Esophagus (tissue), 2 donors: ENCODE measurements at regions not wholly inside any gene's neighbourhood (a gene's known extent, or its start where the extent isn't known, plus 50 kb on each side); places are given as distances from the start of the nearest gene placed in this dataset.

Source experiments
- H3K27ac ChIP-seq, 2 donors: one replicate each; pipeline ENCODE4 v1.5.1; 2013; ENCODE audit warnings: low read depth in 2 of 2, mild to moderate bottlenecking in 2 of 2, inconsistent platforms in 1 of 2, low read length in 1 of 2, moderate library complexity in 1 of 2
- H3K27me3 ChIP-seq, 2 donors: one replicate each; pipeline ENCODE4 v1.6.1; 2013; ENCODE audit warnings: low read length in 2 of 2, control low read depth in 1 of 2, mild to moderate bottlenecking in 1 of 2; ENCODE audit not compliant: insufficient read depth in 2 of 2, control insufficient read depth in 1 of 2
- H3K36me3 ChIP-seq, 2 donors: one replicate each; pipeline ENCODE4 v1.6.1; 2013; ENCODE audit warnings: low read length in 1 of 2; ENCODE audit not compliant: control insufficient read depth in 2 of 2, insufficient read depth in 2 of 2
- H3K4me1 ChIP-seq, 2 donors: one replicate each; pipeline ENCODE4 v1.6.1; 2013; ENCODE audit warnings: low read length in 1 of 2; ENCODE audit not compliant: control insufficient read depth in 2 of 2, insufficient read depth in 2 of 2
- H3K4me3 ChIP-seq, 2 donors: one replicate each; pipeline ENCODE4 v1.5.1; 2013; ENCODE audit warnings: low read length in 2 of 2, mild to moderate bottlenecking in 2 of 2, low read depth in 1 of 2, moderate library complexity in 1 of 2
- H3K9me3 ChIP-seq, 2 donors: one replicate each; pipeline ENCODE4 v1.6.1; 2013; ENCODE audit warnings: mild to moderate bottlenecking in 2 of 2, low read depth in 1 of 2, low read length in 1 of 2, moderate library complexity in 1 of 2; ENCODE audit not compliant: control insufficient read depth in 2 of 2, insufficient read depth in 1 of 2
- WGBS, 2 donors: extraction: QIAGEN DNeasy Blood & Tissue Kit; methylation state at CpG; one replicate each; pipeline ENCODE4 v1.1.7; 2013; 5-methylcytosine and 5-hydroxymethylcytosine counted together
- donor health status: healthy with polysubstance abuse.
- donor health status: Bipolar disorder and iron deficiency.

DNA sequence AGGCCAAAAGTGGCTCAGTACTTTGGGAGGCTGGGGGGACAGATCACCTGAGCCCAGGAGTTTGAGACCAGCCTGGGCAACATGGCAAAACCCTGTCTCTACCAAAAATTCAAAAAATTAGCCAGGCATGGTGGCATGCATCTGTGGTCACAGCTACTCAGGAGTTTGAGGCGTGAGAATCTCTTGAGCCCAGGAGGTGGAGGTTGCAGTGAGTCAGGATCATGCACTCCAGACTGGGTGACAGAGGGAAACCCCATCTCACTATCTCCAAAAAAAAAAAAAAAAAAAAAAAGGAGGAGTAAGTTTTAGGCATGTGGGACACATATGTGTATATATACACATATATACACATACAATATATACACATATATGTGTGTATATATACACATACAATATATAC lies 165.3 kb upstream of the DPYD start:
- no peaks in the 10 kb centered on the region for H3K9me3 ChIP-seq
- H3K4me3 ChIP-seq: no peak overlapping the region
- no peak overlapping the region for H3K27ac ChIP-seq
- 94 to 95% methylated on average over 1 of the region's 1 CpG for WGBS, 2 donors
- no peaks in the 10 kb centered on the region for H3K27me3 ChIP-seq
- no peaks in the 10 kb centered on the region for H3K4me1 ChIP-seq
- H3K36me3 ChIP-seq: no peaks in the 10 kb centered on the region

DNA sequence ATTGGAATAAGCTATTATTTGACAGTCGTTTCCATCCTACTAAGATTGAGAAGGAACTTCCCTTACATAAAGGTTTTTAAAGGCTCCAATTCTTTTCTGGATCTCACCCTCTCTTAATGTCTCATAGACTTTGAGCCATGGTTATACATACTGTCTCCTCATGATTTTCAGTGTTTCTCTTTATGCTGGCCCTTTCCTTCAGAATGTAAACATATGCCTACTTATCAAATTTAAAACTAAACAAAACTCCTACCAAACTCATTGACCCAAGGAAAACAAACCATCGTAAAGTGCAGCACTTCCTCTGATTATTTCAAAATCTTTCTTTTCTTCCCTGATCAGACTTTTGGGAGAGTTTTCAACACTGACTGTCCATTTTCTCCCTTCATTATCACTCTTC lies 163.4 kb upstream of the DPYD start:
- 48 to 63% methylated on average over 2 of the region's 2 CpGs for WGBS, 2 donors
- Histone ChIP-seq H3K4me3 (no peak overlapping the region), H3K4me1 (no peaks in the 10 kb centered on the region), H3K27ac (no peak overlapping the region), H3K9me3 (no peaks in the 10 kb centered on the region), H3K27me3 (no peaks in the 10 kb centered on the region), H3K36me3 (no peaks in the 10 kb centered on the region)

DNA sequence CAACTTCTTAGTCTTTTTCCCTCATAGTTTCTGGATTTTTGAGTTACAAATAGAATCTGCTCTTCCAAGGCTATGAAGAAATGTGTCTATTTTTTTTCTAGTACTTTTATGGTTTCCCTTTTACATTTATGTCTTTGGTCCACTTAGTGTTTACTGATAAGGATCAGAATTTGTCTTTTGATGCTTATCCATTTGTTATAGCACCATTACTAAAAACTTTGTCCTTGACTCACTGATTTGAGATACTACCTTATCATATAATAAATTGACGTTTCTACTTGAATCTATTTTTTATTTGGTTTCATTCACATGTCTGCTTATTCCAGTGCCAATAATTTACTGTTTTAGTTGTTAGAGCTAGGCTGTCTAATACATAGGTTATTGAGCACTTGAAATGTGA lies 161.1 kb upstream of the DPYD start:
- no peaks in the 10 kb centered on the region for H3K36me3 ChIP-seq
- H3K27ac ChIP-seq: no peak overlapping the region
- 55 to 72% methylated on average over 1 of the region's 1 CpG for WGBS, 2 donors
- no peak overlapping the region for H3K4me3 ChIP-seq
- no peaks in the 10 kb centered on the region for H3K27me3 ChIP-seq
- H3K9me3 ChIP-seq: no peaks in the 10 kb centered on the region
- H3K4me1 ChIP-seq: no peaks in the 10 kb centered on the region

DNA sequence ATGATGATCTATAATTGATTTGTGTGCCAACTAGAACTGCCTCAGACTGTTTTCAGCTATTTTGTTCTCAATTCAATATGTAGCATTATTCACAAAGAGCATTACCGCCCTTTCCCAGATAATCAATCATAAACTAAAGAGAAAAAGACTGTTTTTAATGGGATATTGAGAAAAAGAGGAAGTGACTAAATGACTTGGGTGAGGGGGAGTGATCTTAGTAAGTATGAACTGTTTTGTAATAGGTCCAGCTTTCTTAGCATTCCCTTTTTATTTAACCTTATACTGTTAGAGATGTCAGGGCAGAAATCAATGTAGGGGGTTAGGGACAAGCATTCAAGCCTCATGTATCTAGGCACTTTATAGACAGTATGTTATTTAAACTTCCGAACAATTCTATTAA lies 157.8 kb upstream of the DPYD start:
- Histone ChIP-seq H3K27ac (no peak overlapping the region), H3K9me3 (no peaks in the 10 kb centered on the region), H3K4me3 (no peak overlapping the region), H3K27me3 (no peaks in the 10 kb centered on the region), H3K36me3 (no peaks in the 10 kb centered on the region), H3K4me1 (no peaks in the 10 kb centered on the region)
- 82% methylated on average over 2 of the region's 2 CpGs for WGBS, 2 donors

DNA sequence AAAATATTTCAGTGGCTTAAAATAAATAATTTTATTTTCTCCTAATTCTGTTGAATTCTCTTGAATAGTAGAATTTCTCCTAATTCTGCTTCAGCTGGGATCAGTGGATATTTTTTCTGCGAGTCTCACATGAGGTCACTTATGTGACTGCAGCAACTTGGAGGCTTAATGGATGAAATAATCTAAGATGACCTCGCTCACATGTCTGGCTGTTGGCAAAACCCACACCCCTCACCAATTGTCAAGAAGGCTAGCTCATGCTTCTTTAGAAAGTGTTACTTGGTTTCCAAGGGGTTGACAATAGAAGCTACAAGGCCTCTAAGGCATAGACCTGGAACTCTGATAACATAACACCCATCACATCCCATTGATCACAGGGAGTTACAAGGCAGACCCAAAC lies 156.9 kb upstream of the DPYD start:
- Histone ChIP-seq H3K4me3 (no peak overlapping the region), H3K9me3 (no peaks in the 10 kb centered on the region), H3K36me3 (no peaks in the 10 kb centered on the region), H3K27me3 (no peaks in the 10 kb centered on the region), H3K4me1 (no peaks in the 10 kb centered on the region), H3K27ac (no peak overlapping the region)
- 86 to 89% methylated on average over 2 of the region's 2 CpGs for WGBS, 2 donors

DNA sequence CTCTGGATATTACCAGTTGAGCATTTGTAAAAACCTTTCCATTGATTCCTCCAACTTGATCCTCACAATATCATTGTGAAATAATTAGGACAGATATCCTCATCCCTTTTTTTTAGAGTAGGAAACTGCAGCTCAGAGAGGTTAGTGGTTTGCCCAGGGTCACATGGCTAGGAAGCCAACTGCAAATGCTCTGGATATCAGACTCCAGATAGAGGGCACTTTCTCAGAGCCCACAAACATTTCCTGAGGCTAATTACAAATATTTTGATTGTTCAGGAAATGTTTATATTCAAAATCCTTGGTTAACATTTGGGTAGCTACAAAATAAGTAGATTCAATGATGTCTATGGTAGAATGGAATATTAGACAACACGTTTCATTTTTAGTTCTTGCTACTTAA lies 154.8 kb upstream of the DPYD start:
- no peaks in the 10 kb centered on the region for H3K36me3 ChIP-seq
- no peak overlapping the region for H3K27ac ChIP-seq
- 83 to 88% methylated on average over 1 of the region's 1 CpG for WGBS, 2 donors
- no peaks in the 10 kb centered on the region for H3K9me3 ChIP-seq
- H3K4me3 ChIP-seq: no peak overlapping the region
- H3K4me1 ChIP-seq: no peaks in the 10 kb centered on the region
- no peaks in the 10 kb centered on the region for H3K27me3 ChIP-seq

DNA sequence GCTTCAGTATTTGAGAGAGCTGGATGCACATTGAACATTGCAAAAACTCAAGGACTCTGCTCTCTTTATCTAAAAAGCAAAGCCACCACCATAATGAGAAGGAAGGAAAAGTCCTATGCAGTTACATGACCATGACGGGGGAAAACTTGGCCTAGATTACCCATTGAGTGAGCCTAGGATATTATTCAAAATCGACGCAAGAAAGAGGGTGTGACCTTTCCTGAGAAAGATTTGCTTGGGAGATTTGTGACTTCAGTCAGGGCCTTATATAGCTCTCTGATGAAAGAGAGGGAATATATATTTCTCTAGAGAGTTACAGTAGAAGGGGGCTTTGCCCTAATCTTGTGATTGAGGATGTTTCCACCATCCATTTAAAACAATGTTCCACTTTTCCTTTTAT lies 153.0 kb upstream of the DPYD start:
- Histone ChIP-seq H3K4me1 (no peaks in the 10 kb centered on the region), H3K9me3 (no peaks in the 10 kb centered on the region), H3K4me3 (no peak overlapping the region), H3K27me3 (no peaks in the 10 kb centered on the region), H3K27ac (no peak overlapping the region), H3K36me3 (no peaks in the 10 kb centered on the region)
- WGBS, 2 donors: 78 to 85% methylated on average over 3 of the region's 3 CpGs

DNA sequence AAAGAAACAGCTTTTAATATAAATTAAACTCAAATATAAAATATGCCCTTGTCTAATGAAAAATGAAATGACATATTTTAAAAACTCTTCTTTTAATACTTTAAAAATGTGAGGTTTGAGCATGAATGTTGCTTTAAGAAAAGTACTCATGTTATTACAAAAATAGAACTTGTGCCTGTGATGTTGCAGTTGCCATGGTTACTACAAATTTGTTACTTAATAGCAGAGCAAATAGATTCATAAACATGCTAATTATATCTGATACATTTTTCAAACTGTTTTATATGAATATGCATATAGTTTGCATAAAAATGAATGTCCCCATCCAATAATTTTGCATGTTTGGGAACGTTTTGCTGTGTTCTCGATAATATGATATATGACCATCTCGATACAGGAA lies 152.3 kb upstream of the DPYD start:
- no peak overlapping the region for H3K4me3 ChIP-seq
- H3K27ac ChIP-seq: no peak overlapping the region
- H3K27me3 ChIP-seq: no peaks in the 10 kb centered on the region
- no peaks in the 10 kb centered on the region for H3K36me3 ChIP-seq
- H3K4me1 ChIP-seq: no peaks in the 10 kb centered on the region
- WGBS, 2 donors: 81 to 88% methylated on average over 3 of the region's 3 CpGs
- no peaks in the 10 kb centered on the region for H3K9me3 ChIP-seq

DNA sequence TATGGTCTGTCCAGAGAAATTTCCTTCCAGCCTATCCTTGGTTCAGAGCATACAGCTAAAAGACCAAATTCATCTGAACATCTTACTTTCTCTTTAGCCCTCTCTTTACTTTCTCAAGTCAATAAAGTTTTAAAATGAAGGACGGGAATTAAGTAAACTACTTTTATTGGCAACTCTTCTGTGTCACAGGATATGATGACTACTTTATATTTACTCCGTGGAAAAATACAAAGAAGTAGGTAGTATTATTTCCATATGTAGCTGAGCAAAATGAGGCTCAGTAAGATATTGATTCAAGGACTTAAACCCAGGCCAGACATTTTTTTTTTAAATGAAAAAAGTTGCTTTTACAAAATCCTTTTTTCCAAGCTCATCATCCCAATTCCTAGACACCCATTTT lies 151.2 kb upstream of the DPYD start:
- Histone ChIP-seq H3K27me3 (no peaks in the 10 kb centered on the region), H3K27ac (no peak overlapping the region), H3K4me3 (no peak overlapping the region), H3K4me1 (no peaks in the 10 kb centered on the region), H3K9me3 (no peaks in the 10 kb centered on the region), H3K36me3 (no peaks in the 10 kb centered on the region)
- WGBS, 2 donors: 66 to 79% methylated on average over 2 of the region's 2 CpGs

DNA sequence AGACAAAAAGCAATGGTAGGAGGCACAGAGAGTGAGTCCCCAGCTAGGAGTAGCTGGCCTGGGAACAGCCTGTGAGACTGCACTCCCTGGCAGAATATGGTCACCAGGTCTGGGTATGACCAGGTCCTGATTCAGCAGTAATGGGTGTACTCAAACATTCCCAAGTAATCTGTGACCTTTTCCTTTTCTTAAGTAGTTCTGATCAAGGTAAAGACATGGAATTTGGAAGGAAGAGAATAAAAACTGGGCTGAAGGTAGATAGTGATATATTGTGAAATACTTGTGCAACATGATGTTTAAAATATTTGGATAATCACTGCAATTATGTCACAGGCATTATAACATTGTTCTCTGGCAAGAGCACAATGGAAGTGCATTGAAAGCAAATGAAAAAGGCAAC lies 147.2 kb upstream of the DPYD start:
- Histone ChIP-seq H3K36me3 (no peaks in the 10 kb centered on the region), H3K4me1 (no peaks in the 10 kb centered on the region), H3K4me3 (no peak overlapping the region), H3K27ac (no peak overlapping the region), H3K9me3 (no peaks in the 10 kb centered on the region), H3K27me3 (no peaks in the 10 kb centered on the region)
